OCI-LY3 (cell line): ENCODE measurements at regions not wholly inside any gene's neighbourhood (a gene's known extent, or its start where the extent isn't known, plus 50 kb on each side); places are given as distances from the start of the nearest gene placed in this dataset.

Source experiments
- H2AFZ ChIP-seq: fragments of 200-600, 300-600 bp; shearing (Covaris generic); 2 replicates; pipeline ENCODE4 v1.6.0; 2014; ENCODE audit warnings: antibody characterized with exemption, low read depth, low read length
- H3K27ac ChIP-seq: fragments of 200-600, 300-600 bp; sonication (generic); 2 replicates; pipeline ENCODE4 v1.5.1; 2014; ENCODE audit warnings: mild to moderate bottlenecking, low read length, moderate library complexity, mixed read lengths
- H3K27me3 ChIP-seq: fragments of 200-600, 300-600 bp; sonication (generic); 2 replicates; pipeline ENCODE4 v1.6.1; 2014; ENCODE audit warnings: low read depth, low read length, mixed read lengths
- H3K36me3 ChIP-seq: fragments of 200-600, 300-600 bp; sonication (generic); replicated peaks from 2 replicates; pipeline ENCODE3; 2014; ENCODE audit warnings: low read depth, low read length, mixed read lengths
- H3K4me1 ChIP-seq: fragments of 300-600, 200-600 bp; sonication (generic); 2 replicates; pipeline ENCODE4 v1.6.1; 2014; ENCODE audit warnings: low read length, mixed read lengths
- H3K4me2 ChIP-seq: fragments of 200-600, 300-600 bp; sonication (generic); 2 replicates; pipeline ENCODE4 v1.6.1; 2014; ENCODE audit warnings: low read length, mixed read lengths
- H3K4me3 ChIP-seq: fragments of 300-600, 200-600 bp; sonication (generic); 2 replicates; pipeline ENCODE4 v1.5.1; 2014; ENCODE audit warnings: antibody characterized with exemption, mild to moderate bottlenecking, low read length, moderate library complexity
- H3K79me2 ChIP-seq: fragments of 300-600, 200-600 bp; shearing (Covaris generic); 2 replicates; pipeline ENCODE4 v1.6.1; 2014; ENCODE audit warnings: mild to moderate bottlenecking, low read length, mixed read lengths
- H3K9ac ChIP-seq: fragments of 300-600, 200-600 bp; shearing (Covaris generic); 2 replicates; pipeline ENCODE4 v1.6.0; 2014; ENCODE audit warnings: mild to moderate bottlenecking, low read length, moderate library complexity
- H3K9me3 ChIP-seq: fragments of 200-600, 300-600 bp; shearing (Covaris generic); 2 replicates; pipeline ENCODE4 v1.6.1; 2014; ENCODE audit warnings: low read length, mixed read lengths; ENCODE audit not compliant: insufficient read depth
- H4K20me1 ChIP-seq: fragments of 200-600, 300-600 bp; sonication (generic); 2 replicates; pipeline ENCODE4 v1.6.1; 2016; ENCODE audit warnings: low read length, mixed read lengths; ENCODE audit not compliant: insufficient read depth
- CTCF ChIP-seq: fragments of 200-600, 300-600 bp; sonication (generic); IDR thresholded peaks from 2 replicates; pipeline ENCODE4 v1.5.1; 2014; ENCODE audit warnings: antibody characterized with exemption, low read length, low read depth
- EZH2phosphoT487 ChIP-seq: fragments of 200-600 bp; shearing (Covaris generic); IDR thresholded peaks from 2 replicates; pipeline ENCODE4 v1.6.1; 2018; ENCODE audit warnings: antibody characterized with exemption, mixed run types, low read depth

- Histone ChIP-seq H2AFZ (no peak overlapping the region), H3K4me3 (no peak overlapping the region), H3K79me2 (no peaks in the 10 kb centered on the region), H3K9ac (no peak overlapping the region), H3K4me1 (no peaks in the 10 kb centered on the region), H3K36me3 (no peaks in the 10 kb centered on the region), H3K9me3 (no peaks in the 10 kb centered on the region), H3K4me2 (no peak overlapping the region), H3K27ac (no peak overlapping the region), H4K20me1 (no peaks in the 10 kb centered on the region), H3K27me3 (no peaks in the 10 kb centered on the region)
- TF ChIP-seq EZH2phosphoT487, result no peak
Observed at GRCh38 chr2:52857722-52858121, 909.9 kb upstream of the CHAC2 start.

GRCh38 chr2:52852006-52852405 is 915.6 kb upstream of the CHAC2 start:
- Histone ChIP-seq H3K4me3 (no peak overlapping the region), H3K4me1 (no peaks in the 10 kb centered on the region), H3K4me2 (no peak overlapping the region), H2AFZ (no peak overlapping the region), H3K79me2 (no peaks in the 10 kb centered on the region), H3K27ac (no peak overlapping the region), H4K20me1 (no peaks in the 10 kb centered on the region), H3K27me3 (no peaks in the 10 kb centered on the region), H3K9ac (no peak overlapping the region), H3K9me3 (no peaks in the 10 kb centered on the region; the same call in 1 of the 2 replicates), H3K36me3 (no peaks in the 10 kb centered on the region)
- no peak for TF ChIP-seq EZH2phosphoT487
- TF ChIP-seq CTCF, result no peak

GRCh38 chr2:52844701-52845423 is 922.7 kb upstream of the CHAC2 start:
- Histone ChIP-seq H3K27ac (no peak overlapping the region), H3K4me2 (no peak overlapping the region), H2AFZ (no peak overlapping the region), H3K4me1 (no peaks in the 10 kb centered on the region), H4K20me1 (no peaks in the 10 kb centered on the region), H3K4me3 (no peak overlapping the region), H3K79me2 (no peaks in the 10 kb centered on the region), H3K36me3 (no peaks in the 10 kb centered on the region), H3K27me3 (no peaks in the 10 kb centered on the region), H3K9me3 (no peaks in the 10 kb centered on the region; the same call in 1 of the 2 replicates), H3K9ac (no peak overlapping the region)
- no peak for TF ChIP-seq EZH2phosphoT487
- TF ChIP-seq CTCF, result no peak

- TF ChIP-seq CTCF (no peak), EZH2phosphoT487 (no peak)
- H2AFZ ChIP-seq, result no peak overlapping the region
Observed at GRCh38 chr2:52835909-52836308, 931.7 kb upstream of the CHAC2 start.

More at GRCh38 chr2:52835909-52836308, 931.7 kb upstream of the CHAC2 start:
- Histone ChIP-seq H3K9me3 (no peaks in the 10 kb centered on the region), H3K4me2 (no peak overlapping the region), H3K4me3 (no peak overlapping the region), H3K79me2 (no peaks in the 10 kb centered on the region), H3K27me3 (no peaks in the 10 kb centered on the region), H3K27ac (no peak overlapping the region), H3K4me1 (no peaks in the 10 kb centered on the region), H4K20me1 (no peaks in the 10 kb centered on the region), H3K36me3 (no peaks in the 10 kb centered on the region), H3K9ac (no peak overlapping the region)
